HEK293T (cell line): ENCODE measurements at regions not wholly inside any gene's neighbourhood (a gene's known extent, or its start where the extent isn't known, plus 50 kb on each side); places are given as distances from the start of the nearest gene placed in this dataset.
"Not testable (repeated sequence)": the region's sequence is repeated elsewhere in the genome, so short reads cannot be mapped to it uniquely, and the experiment has no call there.

ENCODE experiments used
- CTCF ChIA-PET: fragments of 350-600 bp; formaldehyde crosslinking; extraction: SDS; loops from one replicate; lab custom pipeline; 2021; ENCODE audit warnings: antibody characterized with exemption, inconsistent platforms; lab: Yijun Ruan, JAX
- POLR2A ChIA-PET: fragments of 350-600 bp; formaldehyde crosslinking; extraction: SDS; loops from one replicate; lab custom pipeline; 2020; ENCODE audit warnings: antibody characterized with exemption, inconsistent platforms; lab: Yijun Ruan, JAX
- DNase-seq: peaks from one replicate; pipeline ENCODE4 v3.0.0; 2012; ENCODE audit warnings: mixed read lengths; ENCODE audit errors: extremely low spot score
- ARNT ChIP-seq: fragments of 450-650 bp; IDR thresholded peaks from 2 replicates; pipeline ENCODE4 v1.6.1; 2017; ENCODE audit warnings: mild to moderate bottlenecking
- BHLHE40 ChIP-seq: fragments of 450-650 bp; IDR thresholded peaks from 2 replicates; pipeline ENCODE4 v1.6.1; 2016; ENCODE audit warnings: mild to moderate bottlenecking, moderate library complexity, borderline replicate concordance
- CTBP1 ChIP-seq: fragments of 450-650 bp; IDR thresholded peaks from 2 replicates; pipeline ENCODE4 v1.6.1; 2016; ENCODE audit warnings: borderline replicate concordance
- ELF4 ChIP-seq: fragments of 450-650 bp; IDR thresholded peaks from 2 replicates; pipeline ENCODE4 v1.6.1; 2017; ENCODE audit warnings: antibody characterized with exemption
- FOXA1 ChIP-seq: fragments of 450-650 bp; IDR thresholded peaks from 2 replicates; pipeline ENCODE4 v1.6.1; 2016; ENCODE audit warnings: mild to moderate bottlenecking
- FOXK2 ChIP-seq: fragments of 450-650 bp; IDR thresholded peaks from 2 replicates; pipeline ENCODE4 v1.6.1; 2016; ENCODE audit warnings: mild to moderate bottlenecking
- FOXM1 ChIP-seq: fragments of 450-650 bp; IDR thresholded peaks from 2 replicates; pipeline ENCODE4 v1.6.1; 2017; ENCODE audit warnings: mild to moderate bottlenecking, borderline replicate concordance
- HDGF ChIP-seq: fragments of 450-650 bp; IDR thresholded peaks from 2 replicates; pipeline ENCODE4 v1.6.1; 2017; ENCODE audit warnings: antibody characterized with exemption, borderline replicate concordance
- L3MBTL2 ChIP-seq: fragments of 450-650 bp; conservative IDR thresholded peaks from 2 replicates; pipeline ENCODE4 v1.6.1; 2016; ENCODE audit warnings: mild to moderate bottlenecking
- LEF1 ChIP-seq: fragments of 450-650 bp; IDR thresholded peaks from 2 replicates; pipeline ENCODE4 v1.6.1; 2017; ENCODE audit warnings: mild to moderate bottlenecking, borderline replicate concordance
- NFRKB ChIP-seq: fragments of 450-650 bp; IDR thresholded peaks from 2 replicates; pipeline ENCODE4 v1.6.1; 2016; ENCODE audit warnings: mild to moderate bottlenecking, moderate library complexity
- PKNOX1 ChIP-seq: fragments of 450-650 bp; IDR thresholded peaks from 2 replicates; pipeline ENCODE4 v1.6.1; 2016
- SP1 ChIP-seq: fragments of 450-650 bp; IDR thresholded peaks from 2 replicates; pipeline ENCODE4 v1.6.1; 2017
- SUZ12 ChIP-seq: fragments of 450-650 bp; IDR thresholded peaks from 2 replicates; pipeline ENCODE4 v1.6.1; 2016; ENCODE audit warnings: mild to moderate bottlenecking
- TARDBP ChIP-seq: fragments of 450-650 bp; IDR thresholded peaks from 2 replicates; pipeline ENCODE4 v1.6.1; 2016
- ZNF384 ChIP-seq: fragments of 450-650 bp; IDR thresholded peaks from 2 replicates; pipeline ENCODE4 v1.6.1; 2016

- ChIA-PET POLR2A (no interaction called here), CTCF (no interaction called here)
- no peak for DNase-seq
- TF ChIP-seq CTBP1 (no peak), ZNF384 (no peak), FOXM1 (no peak)
Measured at GRCh38 chr13:57897225-57897624, 265.7 kb downstream of the PCDH17 start.

- ChIA-PET POLR2A (no interaction called here), CTCF (no interaction called here)
- DNase-seq, result no peak
- TF ChIP-seq HDGF, result no peak
- no peak for TF ChIP-seq L3MBTL2
- TF ChIP-seq ZNF384, result no peak
- no peak for TF ChIP-seq FOXA1
- TF ChIP-seq NFRKB, result no peak
- no peak for TF ChIP-seq PKNOX1
- no peak for TF ChIP-seq BHLHE40
- no peak for TF ChIP-seq SP1
- no peak for TF ChIP-seq FOXK2
- no peak for TF ChIP-seq TARDBP
- no peak for TF ChIP-seq LEF1
- no peak for TF ChIP-seq ARNT
- no peak for TF ChIP-seq SUZ12
- TF ChIP-seq ELF4, result no peak
- no peak for TF ChIP-seq FOXM1
- no peak for TF ChIP-seq CTBP1
Measured at GRCh38 chr13:57899096-57899495, 267.6 kb downstream of the PCDH17 start.

- DNase-seq, CTCF ChIA-PET, POLR2A ChIA-PET: not testable (repeated sequence)
Measured at GRCh38 chr13:57909833-57910232, 278.3 kb downstream of the PCDH17 start.

- TF ChIP-seq ELF4 (no peak), PKNOX1 (no peak)
- no peak for DNase-seq
- CTCF ChIA-PET, result no interaction called here
- POLR2A ChIA-PET, result no interaction called here
Measured at GRCh38 chr13:57918086-57918485, 286.5 kb downstream of the PCDH17 start.

- no peak for DNase-seq
- CTCF ChIA-PET, result no interaction called here
- POLR2A ChIA-PET, result no interaction called here
- no peak for TF ChIP-seq ZNF384
Measured at GRCh38 chr13:57918913-57919312, 287.4 kb downstream of the PCDH17 start.

- DNase-seq, result no peak
- ChIA-PET POLR2A (no interaction called here), CTCF (no interaction called here)
- TF ChIP-seq TARDBP (no peak), HDGF (no peak), FOXA1 (no peak), NFRKB (no peak), CTBP1 (no peak), PKNOX1 (no peak), FOXK2 (no peak), ZNF384 (no peak), LEF1 (no peak), ARNT (no peak), ELF4 (no peak), BHLHE40 (no peak), SUZ12 (no peak), L3MBTL2 (no peak), FOXM1 (no peak), SP1 (no peak)
Measured at GRCh38 chr13:57925250-57925649, 293.7 kb downstream of the PCDH17 start.

GRCh38 chr13:57925751-57926150 is 294.2 kb downstream of the PCDH17 start:
- ChIA-PET POLR2A (no interaction called here), CTCF (no interaction called here)
- no peak for DNase-seq

More at GRCh38 chr13:57925751-57926150, 294.2 kb downstream of the PCDH17 start:
- TF ChIP-seq TARDBP (no peak), L3MBTL2 (no peak), FOXA1 (no peak), LEF1 (no peak), FOXM1 (no peak), SUZ12 (no peak), ARNT (no peak), SP1 (no peak), ELF4 (no peak), ZNF384 (no peak), CTBP1 (no peak), NFRKB (no peak), BHLHE40 (no peak), HDGF (no peak), FOXK2 (no peak), PKNOX1 (no peak)
